GM12872 (cell line): ENCODE measurements at regions not wholly inside any gene's neighbourhood (a gene's known extent, or its start where the extent isn't known, plus 50 kb on each side); places are given as distances from the start of the nearest gene placed in this dataset.

Experiments used
- TF ChIP-seq, protein P1 (sequence below): IDR thresholded peaks from 3 replicates; pipeline ENCODE4 v1.5.1; 2011; ENCODE audit warnings: low read depth, mild to moderate bottlenecking, low read length, moderate library complexity; ENCODE audit not compliant: insufficient read depth

GRCh38 chr12:94056419-94057158, 91.8 kb upstream of the PLXNC1 start:
- TF ChIP-seq, protein P1, sequence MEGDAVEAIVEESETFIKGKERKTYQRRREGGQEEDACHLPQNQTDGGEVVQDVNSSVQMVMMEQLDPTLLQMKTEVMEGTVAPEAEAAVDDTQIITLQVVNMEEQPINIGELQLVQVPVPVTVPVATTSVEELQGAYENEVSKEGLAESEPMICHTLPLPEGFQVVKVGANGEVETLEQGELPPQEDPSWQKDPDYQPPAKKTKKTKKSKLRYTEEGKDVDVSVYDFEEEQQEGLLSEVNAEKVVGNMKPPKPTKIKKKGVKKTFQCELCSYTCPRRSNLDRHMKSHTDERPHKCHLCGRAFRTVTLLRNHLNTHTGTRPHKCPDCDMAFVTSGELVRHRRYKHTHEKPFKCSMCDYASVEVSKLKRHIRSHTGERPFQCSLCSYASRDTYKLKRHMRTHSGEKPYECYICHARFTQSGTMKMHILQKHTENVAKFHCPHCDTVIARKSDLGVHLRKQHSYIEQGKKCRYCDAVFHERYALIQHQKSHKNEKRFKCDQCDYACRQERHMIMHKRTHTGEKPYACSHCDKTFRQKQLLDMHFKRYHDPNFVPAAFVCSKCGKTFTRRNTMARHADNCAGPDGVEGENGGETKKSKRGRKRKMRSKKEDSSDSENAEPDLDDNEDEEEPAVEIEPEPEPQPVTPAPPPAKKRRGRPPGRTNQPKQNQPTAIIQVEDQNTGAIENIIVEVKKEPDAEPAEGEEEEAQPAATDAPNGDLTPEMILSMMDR = no peak

DNA sequence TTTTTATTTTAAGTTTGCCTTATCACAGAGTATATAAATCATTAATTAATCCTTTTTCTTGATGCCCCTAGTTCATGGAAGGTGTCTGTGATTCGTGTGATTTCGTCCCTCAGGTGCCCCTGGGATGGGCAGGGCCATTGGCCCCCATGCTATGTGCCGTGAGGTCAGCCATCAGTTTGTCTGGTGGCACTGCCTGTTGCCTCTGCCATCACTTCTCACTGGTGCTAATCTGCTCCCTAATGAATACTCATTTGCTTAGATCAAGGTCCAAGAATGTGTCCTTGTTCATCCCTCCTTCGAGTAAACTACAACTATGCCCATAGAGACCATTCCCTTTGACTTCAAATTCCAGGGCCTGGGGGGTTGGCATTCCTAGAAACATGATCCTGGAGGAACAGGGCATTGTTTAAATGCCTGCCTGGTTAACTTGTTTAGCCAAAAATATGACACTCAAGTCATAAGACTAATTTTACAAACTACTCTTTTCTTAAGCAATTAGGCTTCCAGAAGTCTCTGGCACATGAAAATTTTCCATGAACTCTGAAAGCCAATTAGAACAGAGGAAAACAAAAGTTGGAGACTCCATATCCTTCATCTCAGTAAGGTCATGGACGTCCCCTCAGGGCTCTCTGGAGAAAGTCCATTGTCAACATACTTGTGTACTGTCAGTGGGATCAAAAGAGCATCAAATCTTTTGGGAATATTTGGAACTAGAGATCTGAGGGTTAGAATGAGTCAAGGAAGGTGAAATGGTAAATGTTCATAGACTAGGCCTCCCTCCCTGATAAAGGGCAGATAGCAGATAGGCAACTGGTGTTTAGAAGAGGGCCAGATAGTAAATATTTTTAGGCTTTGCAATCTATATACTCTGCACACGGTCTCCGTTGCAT, 90.9 kb upstream of the PLXNC1 start:
- TF ChIP-seq, protein P1 = no peak

DNA sequence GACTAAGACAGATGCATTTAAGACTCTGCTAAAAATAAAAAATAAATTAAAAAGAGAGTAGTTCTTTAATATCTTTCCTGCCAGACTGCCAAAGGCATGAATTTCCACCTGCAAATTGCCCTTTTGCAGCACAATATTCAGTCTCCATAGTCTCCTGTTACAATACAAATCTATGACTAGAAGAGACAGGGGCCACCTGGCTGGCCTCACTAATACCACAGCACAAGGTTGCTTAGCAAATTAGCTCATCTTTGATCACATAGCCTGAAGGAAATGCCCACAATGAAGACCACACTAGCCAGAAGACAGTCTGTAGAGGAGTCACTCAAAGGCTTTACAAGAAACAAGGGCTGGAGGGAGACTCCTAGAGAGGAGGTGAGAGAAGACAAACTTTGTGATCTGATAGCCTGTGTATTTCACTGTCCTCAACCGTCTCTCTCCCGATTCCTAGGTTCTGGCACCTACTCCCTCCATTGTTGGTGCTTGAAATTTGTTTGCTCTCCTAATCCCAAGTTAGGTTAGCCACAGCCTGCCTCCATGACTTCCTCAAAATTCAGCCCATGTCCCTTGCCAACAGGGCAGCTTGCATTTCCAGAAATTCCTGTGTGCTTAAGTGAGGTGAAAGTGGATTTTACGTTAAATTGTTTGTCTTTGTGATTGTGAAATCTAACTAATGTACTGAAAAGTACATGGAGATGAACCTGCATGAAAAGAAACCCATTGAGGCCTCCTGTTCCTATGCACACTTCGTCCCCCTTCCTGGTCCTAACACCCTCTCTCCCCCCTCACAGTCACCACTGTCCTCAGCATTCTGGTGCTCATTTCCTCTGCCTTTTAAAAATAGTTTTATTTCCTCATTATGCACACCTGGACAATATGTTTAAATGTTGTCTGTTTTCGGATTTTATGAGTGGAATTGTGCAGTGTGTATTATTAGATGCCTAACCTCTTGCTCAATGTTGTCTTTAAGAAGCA, 88.7 kb upstream of the PLXNC1 start:
- TF ChIP-seq, protein P1 = no peak

DNA sequence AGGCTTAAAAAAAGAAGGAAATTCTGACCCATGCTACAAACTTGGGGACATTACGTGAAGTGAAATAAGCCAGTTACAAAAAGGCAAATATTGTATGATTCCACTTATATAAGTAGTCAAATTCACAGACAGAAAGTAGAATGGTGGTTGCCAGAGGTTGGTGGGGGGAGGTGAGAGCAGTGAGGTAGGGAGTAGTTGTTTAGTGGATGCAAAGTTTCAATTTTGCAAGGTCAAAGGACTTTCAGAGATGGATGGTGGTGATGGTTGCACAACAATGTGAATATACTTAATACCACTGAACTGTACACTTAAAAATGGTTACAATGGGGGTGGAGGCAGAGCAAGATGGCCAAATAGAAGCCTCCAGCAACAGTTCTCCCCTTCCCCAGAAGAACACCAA, 86.2 kb upstream of the PLXNC1 start:
- TF ChIP-seq, protein P1 = no peak

- TF ChIP-seq, protein P1 = no peak
Observed at GRCh38 chr12:94062796-94063635, 85.4 kb upstream of the PLXNC1 start.

- TF ChIP-seq, protein P1 = no peak
Observed at GRCh38 chr12:94070520-94070919, 77.9 kb upstream of the PLXNC1 start.
